Epidermal melanocyte (primary cell): ENCODE measurements at regions not wholly inside any gene's neighbourhood (a gene's known extent, or its start where the extent isn't known, plus 50 kb on each side); places are given as distances from the start of the nearest gene placed in this dataset.
A peak's percentile ranks its signal among the peaks of the same experiment; 100 is the strongest.

Experiments
- DNase-seq: peaks from one replicate; pipeline ENCODE4 v3.0.0; 2011; ENCODE audit warnings: low spot score; ENCODE audit not compliant: insufficient read length

DNA sequence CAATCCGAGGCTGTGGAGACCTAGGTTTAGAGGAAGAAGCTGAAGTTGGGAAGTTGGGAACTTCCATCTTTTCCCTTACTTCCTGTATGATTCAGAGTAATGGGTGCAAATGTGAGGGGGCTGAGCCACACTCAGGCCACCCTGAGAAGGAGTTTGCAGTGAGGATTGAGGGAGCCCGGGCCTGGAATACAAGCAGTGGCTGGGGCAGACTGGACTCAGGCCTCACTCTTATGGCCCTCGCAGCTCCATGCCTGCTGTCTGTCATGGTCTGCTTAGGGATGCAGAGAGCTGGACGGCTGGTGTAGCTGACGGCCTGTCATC lies 73.7 kb upstream of the RAB4A start:
- DNase-seq: no peak

DNA sequence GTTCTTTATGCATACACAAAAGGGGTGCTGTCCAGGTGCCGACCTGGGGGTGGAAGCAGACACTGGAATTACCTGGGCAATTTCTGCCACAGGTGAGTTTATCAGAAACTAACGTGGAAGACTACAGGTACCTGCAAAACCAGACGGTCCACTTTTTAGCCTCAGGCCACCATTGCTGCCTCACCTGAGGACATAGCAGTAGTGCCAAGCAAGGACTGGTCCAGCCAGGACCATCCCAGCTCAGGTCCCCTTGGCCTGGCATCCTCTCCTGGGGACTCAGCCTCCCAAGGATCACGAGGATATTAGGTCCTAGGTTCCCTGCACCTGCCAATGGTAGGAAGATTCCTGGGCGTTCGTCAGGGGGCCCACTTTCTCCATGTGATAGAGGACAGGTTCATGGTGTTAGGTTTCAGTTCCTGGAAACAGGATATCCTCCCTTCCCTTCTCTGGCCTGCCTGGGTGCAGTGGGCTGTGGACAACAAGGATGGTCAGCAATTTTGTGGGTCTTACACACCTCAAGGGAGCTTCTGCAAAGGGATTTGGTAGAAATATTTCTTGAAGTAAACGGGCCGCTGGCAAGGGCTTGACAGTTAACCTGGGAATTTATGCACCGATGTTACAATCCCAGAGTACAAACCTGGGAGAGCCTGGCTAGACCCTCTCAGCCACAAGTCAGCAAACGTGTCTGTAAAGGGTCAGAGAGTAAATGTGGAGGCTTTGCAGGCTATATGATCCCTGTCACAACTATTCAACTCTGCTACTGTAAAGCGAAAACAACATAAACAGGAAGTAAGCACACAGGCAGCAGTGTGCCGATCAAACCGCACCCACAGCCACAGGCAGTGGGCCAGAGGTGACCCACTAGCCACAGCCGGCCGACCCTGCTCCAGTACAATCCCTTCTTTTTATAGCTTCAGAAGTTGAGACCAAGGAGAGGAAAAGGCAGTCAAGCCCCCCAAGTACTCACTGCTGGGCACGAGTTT lies 71.4 kb upstream of the RAB4A start:
- DNase-seq: peak; percentile 60

DNA sequence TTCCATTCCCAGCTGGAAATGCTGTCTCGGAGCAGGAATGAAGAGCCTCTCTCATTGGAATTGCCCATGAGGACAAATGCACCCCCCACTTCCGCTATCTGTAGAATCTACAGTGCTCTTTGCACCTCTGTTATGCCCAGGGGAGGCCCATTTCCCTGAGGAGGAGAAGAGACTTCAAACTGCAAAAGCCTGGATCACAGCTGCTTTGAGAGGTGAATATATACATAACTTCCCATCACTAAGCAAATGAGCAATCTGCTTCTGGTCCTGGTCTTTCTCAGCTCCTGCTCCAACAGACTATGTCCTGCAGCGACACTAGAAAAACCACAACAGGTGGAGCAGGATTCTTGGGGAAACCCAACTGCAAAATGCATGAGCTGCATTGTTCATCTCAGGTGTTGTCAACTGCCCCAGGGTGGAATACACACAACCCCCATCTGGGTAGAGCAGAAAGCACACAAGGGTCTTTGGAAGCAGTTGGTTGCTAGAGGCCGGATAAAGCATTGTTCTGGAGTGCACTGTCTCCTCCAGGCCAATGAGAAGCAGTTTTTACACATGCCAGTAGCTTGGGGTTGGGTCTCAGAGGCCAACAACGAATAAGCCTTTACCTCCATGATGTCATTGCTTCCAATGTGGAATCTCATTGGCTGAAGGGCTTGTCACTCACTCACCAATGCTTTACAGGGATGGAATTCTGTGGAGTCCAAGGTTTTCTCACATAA lies 67.7 kb upstream of the RAB4A start:
- DNase-seq: no peak

DNA sequence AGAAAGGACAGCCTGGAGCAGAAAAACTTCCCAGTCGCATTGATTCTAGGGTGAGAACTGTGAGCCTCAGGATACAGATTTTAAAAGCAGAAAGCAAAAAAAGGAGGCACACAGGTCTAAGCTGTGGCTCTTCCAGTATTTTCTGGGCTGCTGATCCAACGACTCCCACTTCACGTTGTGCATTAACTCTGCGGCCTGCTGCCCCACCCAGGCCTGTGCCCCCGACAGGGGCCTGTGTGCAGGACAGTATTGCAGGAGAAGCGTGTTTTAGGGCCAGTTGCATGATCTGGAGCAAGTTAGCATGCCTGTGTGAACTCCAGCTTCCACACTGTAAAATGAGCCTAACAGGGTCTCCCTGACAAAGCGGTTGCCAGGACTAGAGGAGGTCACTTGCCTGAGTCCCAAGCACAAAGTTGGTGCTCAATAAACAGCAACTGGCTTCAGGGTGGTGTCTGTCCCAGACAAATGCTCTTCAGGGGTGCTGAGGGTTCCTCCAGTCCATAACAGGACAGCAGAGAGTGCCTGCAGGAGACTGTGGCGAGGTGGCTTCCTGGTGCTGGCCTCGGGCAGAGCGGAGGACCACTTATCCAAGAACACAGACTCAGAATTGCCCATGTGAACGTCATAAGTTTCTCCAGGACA lies 66.8 kb upstream of the RAB4A start:
- DNase-seq: no peak

DNA sequence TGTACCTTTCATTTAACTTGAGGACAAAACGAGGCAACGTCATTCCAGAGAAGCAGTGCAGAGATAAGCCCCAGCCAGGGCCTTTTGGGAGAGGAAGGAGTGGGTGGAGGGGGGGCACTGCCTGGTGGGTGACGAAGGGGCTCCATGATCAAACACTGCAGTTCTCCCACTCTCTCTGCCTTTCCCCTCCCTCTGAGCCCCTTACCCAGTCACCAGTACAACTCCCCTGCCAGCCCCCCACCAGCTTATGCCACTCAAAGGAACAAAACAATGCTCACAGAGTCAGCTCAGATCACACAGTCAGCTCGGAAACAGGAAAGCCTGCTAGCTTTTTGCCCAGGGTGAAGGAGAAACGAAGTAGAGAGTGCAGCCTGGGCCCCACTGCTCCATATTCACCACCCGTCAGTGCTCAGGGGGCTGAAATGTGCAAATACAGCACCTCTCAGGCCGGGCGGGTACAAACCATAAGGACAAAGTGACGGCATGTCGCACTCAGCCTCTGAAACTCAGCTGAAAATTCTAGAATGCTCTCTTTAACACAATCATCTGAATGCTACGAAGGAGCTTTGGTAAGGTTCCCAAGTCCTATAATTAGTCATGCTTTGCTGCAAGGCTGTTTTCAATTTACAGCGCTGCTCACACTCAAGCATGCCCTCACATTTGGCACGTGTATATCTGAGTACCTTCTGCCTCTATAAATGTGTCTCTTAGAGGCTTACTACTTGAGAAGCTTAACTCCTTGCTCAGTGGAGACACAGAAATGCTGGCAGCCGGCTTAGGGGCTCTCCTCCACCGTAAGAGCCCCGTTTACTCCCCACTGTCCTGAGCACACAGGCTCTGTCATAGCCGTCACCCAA lies 65.8 kb upstream of the RAB4A start:
- DNase-seq: no peak

DNA sequence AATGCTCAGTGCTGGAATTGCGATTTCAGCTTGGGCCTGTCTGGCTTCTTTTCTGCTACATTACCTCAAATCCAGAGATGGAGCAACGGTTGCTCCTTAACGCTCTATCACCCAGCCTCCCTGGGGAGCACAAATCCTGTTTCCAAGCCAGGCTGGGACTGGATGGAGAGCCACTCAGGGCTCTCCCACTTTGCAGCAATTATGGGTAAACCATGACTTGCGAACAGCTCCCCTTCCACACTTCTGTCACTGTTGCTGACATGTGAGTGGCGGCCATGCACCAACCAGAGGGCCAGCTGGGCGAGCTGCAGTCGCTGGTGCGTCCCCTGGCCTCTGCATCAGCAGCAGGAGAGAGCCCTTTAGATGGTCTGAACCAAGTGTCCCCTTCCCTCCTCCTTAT lies 65.1 kb upstream of the RAB4A start:
- DNase-seq: no peak

DNA sequence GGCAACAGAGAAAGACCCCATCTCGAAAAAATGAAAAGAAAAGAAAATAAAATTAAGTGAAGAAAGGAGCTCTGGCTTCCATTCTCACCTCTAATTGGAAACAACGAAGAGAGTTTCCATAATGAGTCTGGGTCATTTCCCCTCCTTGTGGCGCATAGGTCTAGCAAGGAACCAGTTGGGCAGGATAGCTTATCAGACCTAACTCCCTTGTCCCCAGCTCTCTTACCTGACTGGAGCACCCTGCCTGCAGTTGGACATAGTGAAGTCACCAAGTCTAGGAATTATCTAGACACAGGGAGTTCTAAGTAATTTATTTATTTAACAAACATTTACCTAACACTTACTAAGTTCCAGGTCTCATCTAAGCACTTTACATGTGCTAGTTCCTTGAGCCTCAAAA lies 63.0 kb upstream of the RAB4A start:
- DNase-seq: no peak

DNA sequence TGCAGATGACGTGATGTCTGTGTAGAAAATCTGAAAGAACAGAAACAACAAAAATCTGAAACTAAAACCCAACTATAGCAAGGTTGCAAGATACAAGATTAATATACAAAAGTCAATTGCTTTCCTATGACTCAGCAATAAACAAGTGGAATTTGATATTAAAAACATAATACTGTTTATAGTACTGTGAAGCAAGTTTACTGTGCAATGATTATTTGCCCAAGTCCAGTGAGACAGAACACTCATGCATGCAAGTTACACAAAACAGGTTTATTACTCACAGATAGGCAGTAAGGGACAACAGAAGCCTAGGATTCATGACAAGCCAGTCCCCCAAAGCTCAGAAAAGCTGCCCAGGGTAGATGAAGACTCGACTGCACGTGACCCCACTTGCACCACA lies 62.4 kb upstream of the RAB4A start:
- no peak for DNase-seq

DNA sequence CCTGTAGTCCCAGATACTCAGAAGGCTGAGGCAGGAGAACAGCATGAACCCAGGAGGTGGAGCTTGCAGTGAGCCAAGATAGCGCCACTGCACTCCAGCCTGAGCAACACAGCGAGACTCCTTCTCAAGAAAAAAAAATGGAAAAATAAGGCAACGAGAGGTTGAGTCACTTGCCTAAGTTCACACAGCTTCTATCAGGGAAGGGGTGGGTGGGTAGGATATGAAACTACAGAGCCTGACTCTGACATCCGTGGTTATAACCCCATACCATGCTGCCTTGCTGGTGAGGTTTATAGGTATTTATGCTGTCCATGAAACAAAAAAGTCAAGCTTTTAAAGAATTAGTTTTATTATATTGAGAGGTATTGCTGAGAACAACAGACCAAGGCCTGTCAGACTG lies 61.5 kb upstream of the RAB4A start:
- no peak for DNase-seq

DNA sequence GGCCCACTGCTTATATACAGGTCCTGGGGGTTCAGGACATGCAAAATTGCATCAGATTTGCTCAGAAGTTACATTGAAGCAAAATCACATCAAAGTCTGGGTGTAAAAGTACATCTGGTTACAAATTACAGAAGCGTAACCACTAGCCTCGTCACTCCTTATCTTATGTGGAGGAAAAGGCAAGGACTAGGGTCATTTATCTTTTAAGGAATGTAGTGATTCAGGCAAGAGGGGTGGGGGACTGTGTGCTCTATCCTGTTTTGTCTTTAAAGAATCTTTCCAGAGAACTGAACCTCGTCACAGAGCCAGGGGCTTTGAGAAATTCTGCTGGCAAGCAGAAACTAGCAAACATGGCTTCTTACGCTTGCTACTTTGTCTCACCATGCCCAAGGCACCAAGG lies 61.1 kb upstream of the RAB4A start:
- DNase-seq: no peak

DNA sequence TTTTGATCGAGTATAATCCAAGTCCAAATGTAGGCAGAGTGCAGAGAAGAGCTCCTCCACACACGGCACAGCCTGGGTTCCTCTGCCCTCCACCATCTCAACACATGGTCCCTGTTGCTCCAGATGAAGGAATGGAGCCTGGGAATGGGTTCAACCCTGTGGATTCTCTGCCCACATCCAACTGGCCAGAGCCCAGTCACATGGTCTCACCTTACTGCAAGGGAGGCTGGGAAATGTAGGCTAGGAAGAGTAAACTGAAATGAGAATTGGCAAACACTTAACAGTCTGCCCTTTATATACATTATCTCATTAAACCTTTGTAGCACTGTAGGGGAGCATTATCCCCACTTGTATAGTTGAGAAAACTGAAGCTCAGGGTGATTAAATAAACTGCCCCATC lies 60.1 kb upstream of the RAB4A start:
- no peak for DNase-seq

DNA sequence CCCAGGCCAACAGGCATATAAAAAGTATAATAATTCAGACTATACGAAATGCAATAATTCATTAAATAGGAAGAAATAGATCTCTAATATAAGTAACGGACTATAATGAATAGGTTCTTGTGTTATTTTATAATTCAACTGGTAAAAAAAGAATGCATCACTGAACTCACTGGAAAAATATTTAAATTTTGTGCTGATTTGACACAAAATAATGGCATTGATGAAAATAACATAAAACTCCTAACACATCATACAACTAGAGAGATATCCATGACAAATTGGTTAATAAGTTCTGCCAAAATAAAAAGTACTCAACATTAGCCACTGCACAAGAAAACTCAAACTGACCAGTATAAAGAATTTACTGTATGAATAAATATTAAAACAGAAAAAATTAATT lies 57.1 kb upstream of the RAB4A start:
- no peak for DNase-seq

DNA sequence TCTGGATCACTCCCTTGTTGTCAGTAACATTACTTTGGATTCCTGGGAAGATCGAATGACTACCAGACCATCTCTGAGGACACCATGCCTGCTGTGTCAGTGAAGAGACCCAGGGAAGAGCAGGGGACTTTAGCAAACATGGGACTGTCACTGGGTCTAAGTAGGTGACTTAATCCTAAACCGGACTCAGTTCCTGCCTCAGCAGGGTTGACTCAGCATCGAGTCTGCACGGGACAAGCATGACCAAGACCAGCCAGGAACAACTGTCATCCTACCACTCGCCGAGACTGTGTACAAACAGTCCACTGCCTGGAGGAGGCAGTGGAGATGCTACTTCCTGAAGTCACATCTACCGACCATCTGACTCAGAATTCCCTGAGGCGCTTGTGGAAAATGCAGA lies 53.2 kb upstream of the RAB4A start:
- DNase-seq: no peak

DNA sequence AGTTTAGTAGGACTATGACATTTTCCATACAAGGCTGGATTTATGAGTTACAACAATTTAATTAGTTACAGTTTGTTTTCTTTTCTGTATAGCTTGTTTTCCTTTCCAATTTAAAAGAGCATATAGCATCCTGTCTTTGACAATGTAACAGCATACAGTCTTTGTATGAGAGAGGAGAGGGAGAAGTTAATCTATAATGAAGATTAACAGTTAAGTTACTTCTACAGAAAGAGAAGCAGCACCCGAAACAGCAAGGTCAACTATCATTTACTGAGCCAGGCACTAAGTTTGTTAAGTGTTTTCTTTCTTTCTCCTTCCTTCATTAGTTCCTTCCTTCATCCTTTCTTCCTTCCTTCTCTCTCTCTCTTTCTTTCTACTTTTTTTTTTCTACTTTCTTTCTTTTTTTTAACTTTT lies 52.3 kb upstream of the RAB4A start:
- DNase-seq: no peak

DNA sequence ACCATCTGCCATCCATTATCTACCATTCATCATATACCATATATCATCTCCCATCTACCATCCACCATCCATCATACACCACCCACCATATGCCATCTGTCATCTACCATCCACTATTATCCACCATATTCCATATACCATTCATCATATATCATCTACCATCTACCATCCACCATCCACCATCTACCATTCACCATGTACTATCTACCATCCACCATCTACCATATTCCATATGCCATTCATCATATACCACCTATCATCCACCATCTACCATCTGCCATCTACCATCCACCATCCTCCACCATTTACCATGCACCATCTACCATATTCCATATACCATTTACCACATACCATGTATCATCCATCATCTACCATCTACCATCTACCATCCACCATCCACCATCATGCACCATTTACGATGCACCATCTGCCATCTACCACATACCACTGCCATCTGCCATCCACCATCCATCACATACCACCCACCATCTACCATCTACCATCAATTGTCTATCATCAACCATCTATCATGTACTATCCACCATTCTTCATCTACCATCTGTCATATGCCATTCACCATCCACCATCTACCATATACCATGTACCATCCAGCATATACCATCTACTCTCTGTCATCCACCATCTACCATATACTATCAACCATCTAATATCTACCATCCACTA lies 50.6 kb upstream of the RAB4A start:
- DNase-seq: no peak

DNA sequence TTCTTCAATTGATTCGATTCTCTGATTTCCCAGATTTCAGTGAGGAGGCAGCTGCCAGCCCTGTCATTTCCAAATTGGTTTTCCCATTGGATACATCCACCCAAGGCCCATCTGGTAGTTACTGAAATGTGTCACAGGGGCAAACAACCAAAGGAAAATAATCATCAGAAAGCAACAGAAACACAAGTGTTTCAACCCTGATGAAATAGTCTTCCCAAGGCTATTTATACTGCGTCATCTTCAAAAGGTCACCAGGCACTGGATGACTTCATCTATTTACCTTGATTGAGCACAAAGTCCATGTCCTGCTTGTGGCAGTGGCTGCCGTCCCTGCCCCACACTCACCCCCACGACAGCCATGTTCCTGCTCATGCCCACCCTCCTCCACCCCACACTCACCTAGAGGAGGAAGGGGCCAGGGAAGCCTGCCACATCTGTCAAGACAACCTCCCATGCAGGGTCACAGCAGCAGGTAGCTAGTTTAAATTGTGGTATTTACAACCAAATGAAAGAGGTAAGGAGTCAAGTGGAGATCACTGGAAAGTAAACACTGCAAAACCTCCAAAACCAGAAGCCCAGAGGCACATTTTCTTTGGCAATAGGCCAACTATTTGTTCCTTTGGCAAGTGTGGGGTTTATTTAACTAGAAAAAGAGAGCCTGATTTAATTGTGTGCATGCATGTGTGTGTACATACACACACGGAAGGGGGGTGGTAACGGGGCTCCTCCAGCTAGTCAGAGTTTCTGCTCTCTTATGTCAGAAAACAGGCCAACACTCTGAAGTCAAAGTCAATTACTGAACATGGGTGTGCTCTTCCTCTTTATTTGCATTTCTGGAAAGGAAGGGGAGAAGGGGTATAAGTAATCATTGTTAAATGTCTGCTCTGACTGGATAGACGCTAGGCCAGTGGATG lies 49.5 kb upstream of the RAB4A start:
- no peak for DNase-seq
